ENCODE measurements at regions not wholly inside any gene's neighbourhood (a gene's known extent, or its start where the extent isn't known, plus 50 kb on each side); places are given as distances from the start of the nearest gene placed in this dataset.
A peak's percentile ranks its signal among the peaks of the same experiment; 100 is the strongest.

DNA sequence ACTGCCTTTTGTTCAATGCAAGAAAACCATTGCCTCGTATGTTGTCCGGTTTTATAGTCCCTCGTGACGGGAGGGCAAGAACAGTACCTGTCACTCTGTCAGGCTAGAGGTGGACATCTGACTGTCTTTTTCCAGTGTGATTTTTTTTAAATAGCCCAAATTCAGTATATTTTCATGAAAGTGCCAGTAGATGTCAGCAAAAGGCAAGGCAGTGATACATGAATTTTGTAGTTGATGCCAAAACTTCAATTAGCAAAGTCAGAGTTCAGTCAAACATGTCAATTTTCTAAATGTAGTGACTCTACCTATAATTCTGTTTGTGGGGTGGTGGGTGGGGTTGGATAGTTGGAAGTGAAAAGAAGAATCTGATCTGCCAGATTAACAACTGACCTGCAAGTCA is 296.0 kb upstream of the MC4R start:
- Histone ChIP-seq H3K27ac (ENCODE audit: low read length) (no peak overlapping the region), H3K27me3 (ENCODE audit: control insufficient read depth, insufficient read depth, low read length) (no peaks in the 10 kb centered on the region), H3K9me3 (ENCODE audit: control insufficient read depth, insufficient read depth, low read depth, low read length) (no peaks in the 10 kb centered on the region), H3K4me1 (ENCODE audit: control insufficient read depth, insufficient read depth, low read length) (no peaks in the 10 kb centered on the region), H3K4me3 (ENCODE audit: low read depth in 2 of 2, low read length in 2 of 2) (no peak overlapping the region), H3K36me3 (ENCODE audit: control insufficient read depth, insufficient read depth, low read length) (no peaks in the 10 kb centered on the region)
- in situ Hi-C loops (cut with HindIII; ENCODE audit: low pct_unique_long_range_greater_than_20kb, low sequenced_read_pairs) = no loop called here
- intact Hi-C loops (cut with micrococcal nuclease; ENCODE audit: unreplicated experiment) = no loop called here
- ChIA-PET POLR2A (no interaction called here), CTCF (no interaction called here)
- no peak for ATAC-seq
- no TSS peak for BruUV-seq (replicated peaks)
- DNase-seq (ENCODE audit: low read depth, low spot score) = no peak
- TF ChIP-seq CTCF (IDR thresholded peaks at IDR 0.05) (0 out of 2 replicates have a peak, but pooled peaks have one; percentile 19), TCF7L2 (IDR thresholded peaks at IDR 0.05; ENCODE audit: low read depth, low read length) (no peak)

DNA sequence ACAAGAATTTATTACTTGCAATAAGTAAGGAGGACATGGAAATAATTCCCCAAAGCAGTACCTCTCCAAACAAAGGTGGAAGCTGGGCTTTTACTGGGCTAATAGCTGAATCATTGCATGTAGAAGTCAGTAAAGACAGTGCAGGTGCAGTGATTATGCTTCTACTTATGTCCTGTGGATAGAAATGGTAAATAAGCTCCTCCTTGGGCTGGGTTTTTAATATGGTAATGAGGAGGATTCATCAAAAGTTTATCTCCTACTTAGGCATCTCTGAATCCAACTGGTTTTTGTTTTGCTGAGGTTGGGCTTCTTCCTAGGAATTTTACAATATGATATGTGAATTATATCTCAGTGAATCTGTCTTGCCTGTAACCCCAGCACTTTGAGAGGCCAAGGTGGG is 297.4 kb upstream of the MC4R start:
- in situ Hi-C loops (cut with HindIII; ENCODE audit: low pct_unique_long_range_greater_than_20kb, low sequenced_read_pairs) (no loop called here), intact Hi-C loops (cut with micrococcal nuclease; ENCODE audit: unreplicated experiment) (no loop called here)
- H3K9me3 ChIP-seq (ENCODE audit: control insufficient read depth, insufficient read depth, low read depth, low read length) = no peaks in the 10 kb centered on the region
- no peak for DNase-seq (ENCODE audit: low read depth, low spot score)
- CTCF ChIA-PET = no interaction called here
- TF ChIP-seq CTCF (IDR thresholded peaks at IDR 0.05) (no peak), TCF7L2 (IDR thresholded peaks at IDR 0.05; ENCODE audit: low read depth, low read length) (no peak), POLR2AphosphoS5 (IDR thresholded peaks at IDR 0.05; ENCODE audit: low read depth, low read length) (no peak)
- TF ChIP-seq, protein P1, sequence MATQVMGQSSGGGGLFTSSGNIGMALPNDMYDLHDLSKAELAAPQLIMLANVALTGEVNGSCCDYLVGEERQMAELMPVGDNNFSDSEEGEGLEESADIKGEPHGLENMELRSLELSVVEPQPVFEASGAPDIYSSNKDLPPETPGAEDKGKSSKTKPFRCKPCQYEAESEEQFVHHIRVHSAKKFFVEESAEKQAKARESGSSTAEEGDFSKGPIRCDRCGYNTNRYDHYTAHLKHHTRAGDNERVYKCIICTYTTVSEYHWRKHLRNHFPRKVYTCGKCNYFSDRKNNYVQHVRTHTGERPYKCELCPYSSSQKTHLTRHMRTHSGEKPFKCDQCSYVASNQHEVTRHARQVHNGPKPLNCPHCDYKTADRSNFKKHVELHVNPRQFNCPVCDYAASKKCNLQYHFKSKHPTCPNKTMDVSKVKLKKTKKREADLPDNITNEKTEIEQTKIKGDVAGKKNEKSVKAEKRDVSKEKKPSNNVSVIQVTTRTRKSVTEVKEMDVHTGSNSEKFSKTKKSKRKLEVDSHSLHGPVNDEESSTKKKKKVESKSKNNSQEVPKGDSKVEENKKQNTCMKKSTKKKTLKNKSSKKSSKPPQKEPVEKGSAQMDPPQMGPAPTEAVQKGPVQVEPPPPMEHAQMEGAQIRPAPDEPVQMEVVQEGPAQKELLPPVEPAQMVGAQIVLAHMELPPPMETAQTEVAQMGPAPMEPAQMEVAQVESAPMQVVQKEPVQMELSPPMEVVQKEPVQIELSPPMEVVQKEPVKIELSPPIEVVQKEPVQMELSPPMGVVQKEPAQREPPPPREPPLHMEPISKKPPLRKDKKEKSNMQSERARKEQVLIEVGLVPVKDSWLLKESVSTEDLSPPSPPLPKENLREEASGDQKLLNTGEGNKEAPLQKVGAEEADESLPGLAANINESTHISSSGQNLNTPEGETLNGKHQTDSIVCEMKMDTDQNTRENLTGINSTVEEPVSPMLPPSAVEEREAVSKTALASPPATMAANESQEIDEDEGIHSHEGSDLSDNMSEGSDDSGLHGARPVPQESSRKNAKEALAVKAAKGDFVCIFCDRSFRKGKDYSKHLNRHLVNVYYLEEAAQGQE (IDR thresholded peaks at IDR 0.05; ENCODE audit: insufficient read depth in 1 of 2, low read depth in 2 of 2, low read length in 1 of 2) = no peak
- no TSS peak for BruUV-seq (replicated peaks)
- no peaks in the 10 kb centered on the region for H3K27me3 ChIP-seq (ENCODE audit: control insufficient read depth, insufficient read depth, low read length)
- H3K36me3 ChIP-seq (ENCODE audit: control insufficient read depth, insufficient read depth, low read length) = no peaks in the 10 kb centered on the region
- no peak overlapping the region for H3K27ac ChIP-seq (ENCODE audit: low read length)
- no peaks in the 10 kb centered on the region for H3K4me1 ChIP-seq (ENCODE audit: control insufficient read depth, insufficient read depth, low read length)
- POLR2A ChIA-PET = no interaction called here
- no peak overlapping the region for H3K4me3 ChIP-seq (ENCODE audit: low read depth in 2 of 2, low read length in 2 of 2)
- ATAC-seq = no peak

DNA sequence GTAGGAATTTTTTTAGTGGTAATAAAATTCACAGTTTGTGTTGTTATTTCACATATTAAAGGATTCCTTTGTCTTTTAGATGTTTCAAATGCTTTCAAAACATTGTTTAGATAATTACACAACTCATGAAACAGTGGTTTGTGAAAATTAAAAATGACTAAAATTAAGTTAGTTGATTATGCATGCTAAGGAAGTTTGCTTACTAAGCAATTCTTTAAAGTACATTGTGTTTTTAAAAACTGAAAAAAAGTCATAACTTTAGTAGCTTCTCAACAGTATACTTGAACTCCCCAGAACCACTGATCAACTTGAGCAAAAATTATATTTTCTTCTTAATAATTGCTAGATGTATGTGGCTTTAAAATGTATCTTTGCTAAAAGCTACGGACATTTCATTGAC is 298.4 kb upstream of the MC4R start:
- CTCF ChIA-PET = no interaction called here
- BruUV-seq (replicated peaks) = no TSS peak
- TF ChIP-seq POLR2AphosphoS5 (IDR thresholded peaks at IDR 0.05; ENCODE audit: low read depth, low read length) = no peak
- TF ChIP-seq SIN3A (IDR thresholded peaks at IDR 0.05; ENCODE audit: borderline replicate concordance, insufficient read depth, low read depth, low read length) = no peak
- TF ChIP-seq, protein P1 (IDR thresholded peaks at IDR 0.05; ENCODE audit: insufficient read depth in 1 of 2, low read depth in 2 of 2, low read length in 1 of 2) = no peak
- no peak for TF ChIP-seq CTCF (IDR thresholded peaks at IDR 0.05)
- no peak for TF ChIP-seq TCF7L2 (IDR thresholded peaks at IDR 0.05; ENCODE audit: low read depth, low read length)
- Histone ChIP-seq H3K4me3 (ENCODE audit: low read depth in 2 of 2, low read length in 2 of 2) (no peak overlapping the region), H3K36me3 (ENCODE audit: control insufficient read depth, insufficient read depth, low read length) (no peaks in the 10 kb centered on the region), H3K9me3 (ENCODE audit: control insufficient read depth, insufficient read depth, low read depth, low read length) (no peaks in the 10 kb centered on the region), H3K27ac (ENCODE audit: low read length) (no peak overlapping the region), H3K4me1 (ENCODE audit: control insufficient read depth, insufficient read depth, low read length) (no peaks in the 10 kb centered on the region), H3K27me3 (ENCODE audit: control insufficient read depth, insufficient read depth, low read length) (no peaks in the 10 kb centered on the region)
- DNase-seq (ENCODE audit: low read depth, low spot score) = no peak
- no peak for ATAC-seq
- POLR2A ChIA-PET = no interaction called here
- in situ Hi-C loops (cut with HindIII; ENCODE audit: low pct_unique_long_range_greater_than_20kb, low sequenced_read_pairs) (no loop called here), intact Hi-C loops (cut with micrococcal nuclease; ENCODE audit: unreplicated experiment) (no loop called here)
